DND-41 (cell line): ENCODE measurements at regions not wholly inside any gene's neighbourhood (a gene's known extent, or its start where the extent isn't known, plus 50 kb on each side); places are given as distances from the start of the nearest gene placed in this dataset.
"Not testable (repeated sequence)": the region's sequence is repeated elsewhere in the genome, so short reads cannot be mapped to it uniquely, and the experiment has no call there.

Source experiments
- ATAC-seq: fragments of 200-7000 bp; cut with Tn5 transposase; 3 replicates; pipeline ENCODE4 v1.9.1; 2021; ENCODE audit warnings: low read depth; ENCODE audit not compliant: insufficient read depth
- DNase-seq: peaks from one replicate; pipeline ENCODE4 v3.0.0-alpha.2; 2020
- H2AFZ ChIP-seq: 2 replicates; pipeline ENCODE4 v1.6.0; 2012; ENCODE audit warnings: low read depth, low read length
- H3K27ac ChIP-seq: 2 replicates; pipeline ENCODE4 v1.5.1; 2012; ENCODE audit warnings: low read length, inconsistent platforms
- H3K27me3 ChIP-seq: fragments of 200-600 bp; sonication (generic); 2 replicates; pipeline ENCODE4 v1.6.0; 2012; ENCODE audit warnings: low read length, mild to moderate bottlenecking, inconsistent platforms; ENCODE audit not compliant: insufficient read depth, poor library complexity
- H3K36me3 ChIP-seq: 2 replicates; pipeline ENCODE4 v1.5.1; 2012; ENCODE audit warnings: low read length, inconsistent platforms; ENCODE audit not compliant: insufficient read depth
- H3K4me1 ChIP-seq: 2 replicates; pipeline ENCODE4 v1.5.1; 2012; ENCODE audit warnings: mild to moderate bottlenecking, low read length; ENCODE audit not compliant: insufficient read depth
- H3K4me2 ChIP-seq: 2 replicates; pipeline ENCODE4 v1.6.0; 2012; ENCODE audit warnings: mild to moderate bottlenecking, moderate library complexity, low read length, inconsistent platforms; ENCODE audit not compliant: insufficient read depth
- H3K4me3 ChIP-seq, 2 experiments: fragments of 200-600 bp in 1 of 2; shearing (Covaris generic) in 1 of 2; 2 replicates each; pipeline ENCODE4 v1.5.1; 2012 to 2016; ENCODE audit warnings: inconsistent platforms in 2 of 2, low read length in 2 of 2, mild to moderate bottlenecking in 2 of 2, low read depth in 1 of 2, moderate library complexity in 1 of 2
- H3K79me2 ChIP-seq: 2 replicates; pipeline ENCODE4 v1.6.0; 2012; ENCODE audit warnings: low read length, inconsistent platforms; ENCODE audit not compliant: insufficient read depth
- H3K9ac ChIP-seq: 2 replicates; pipeline ENCODE4 v1.6.0; 2012; ENCODE audit warnings: low read depth, mild to moderate bottlenecking, inconsistent platforms, low read length, moderate library complexity
- H3K9me3 ChIP-seq: 2 replicates; pipeline ENCODE4 v1.5.1; 2012; ENCODE audit warnings: low read length, moderate library complexity, mild to moderate bottlenecking, inconsistent platforms; ENCODE audit not compliant: insufficient read depth, severe bottlenecking
- H4K20me1 ChIP-seq: 2 replicates; pipeline ENCODE4 v1.6.0; 2012; ENCODE audit warnings: low read length; ENCODE audit not compliant: insufficient read depth
- CTCF ChIP-seq: IDR thresholded peaks from 2 replicates; pipeline ENCODE4 v1.5.1; 2012; ENCODE audit warnings: borderline replicate concordance, low read length, moderate library complexity, mild to moderate bottlenecking; ENCODE audit not compliant: poor library complexity, severe bottlenecking; ENCODE audit errors: extremely low read depth
- EZH2 ChIP-seq: IDR thresholded peaks from 3 replicates; pipeline ENCODE4 v1.6.1; 2012; ENCODE audit warnings: borderline replicate concordance, low read depth, mild to moderate bottlenecking, moderate library complexity, low read length, inconsistent platforms; ENCODE audit not compliant: severe bottlenecking

- no peak for TF ChIP-seq CTCF
- TF ChIP-seq EZH2: no peak
- no peaks in the 10 kb centered on the region for H3K9me3 ChIP-seq
- no peak overlapping the region for H3K9ac ChIP-seq
- H3K36me3 ChIP-seq: no peaks in the 10 kb centered on the region
- no peak overlapping the region for H3K27ac ChIP-seq
- DNase-seq (no peak), ATAC-seq (no peak)
- no peak overlapping the region for H3K4me3 ChIP-seq
- H4K20me1 ChIP-seq: no peaks in the 10 kb centered on the region
- H3K4me1 ChIP-seq: no peaks in the 10 kb centered on the region
- no peak overlapping the region for H2AFZ ChIP-seq
- H3K27me3 ChIP-seq: peaks cover 6% of the 10 kb centered on the region
- H3K79me2 ChIP-seq: no peaks in the 10 kb centered on the region
- no peak overlapping the region for H3K4me2 ChIP-seq
These were observed 108.2 kb downstream of the RAP2A start for GRCh38 chr13:97542102-97542685.

- Histone ChIP-seq H3K36me3 (no peaks in the 10 kb centered on the region), H3K4me2 (no peak overlapping the region), H4K20me1 (no peaks in the 10 kb centered on the region), H3K4me1 (no peaks in the 10 kb centered on the region), H3K9ac (no peak overlapping the region), H2AFZ (no peak overlapping the region), H3K27me3 (peaks cover 6% of the 10 kb centered on the region), H3K79me2 (no peaks in the 10 kb centered on the region), H3K4me3 (no peak overlapping the region), H3K27ac (no peak overlapping the region), H3K9me3 (no peaks in the 10 kb centered on the region)
- ATAC-seq (no peak), DNase-seq (no peak)
- TF ChIP-seq EZH2 (no peak), CTCF (no peak)
These were observed 110.2 kb downstream of the RAP2A start for GRCh38 chr13:97544031-97544765.

- H3K4me3 ChIP-seq, H3K4me2 ChIP-seq, ATAC-seq, H3K9me3 ChIP-seq, H3K27me3 ChIP-seq, H3K79me2 ChIP-seq, H3K36me3 ChIP-seq, H3K27ac ChIP-seq, H4K20me1 ChIP-seq, DNase-seq, H3K4me1 ChIP-seq, H3K9ac ChIP-seq, H2AFZ ChIP-seq: not testable (repeated sequence)
These were observed 111.1 kb downstream of the RAP2A start for GRCh38 chr13:97544971-97545499.

GRCh38 chr13:97548138-97548537, 114.2 kb downstream of the RAP2A start:
- H3K27ac ChIP-seq: no peak overlapping the region
- ATAC-seq: no peak

More at GRCh38 chr13:97548138-97548537, 114.2 kb downstream of the RAP2A start:
- Histone ChIP-seq H3K4me2 (no peak overlapping the region), H4K20me1 (no peaks in the 10 kb centered on the region), H3K27me3 (peaks cover 5% of the 10 kb centered on the region), H3K79me2 (no peaks in the 10 kb centered on the region), H3K4me3 (no peak overlapping the region), H2AFZ (no peak overlapping the region), H3K9ac (no peak overlapping the region), H3K36me3 (no peaks in the 10 kb centered on the region), H3K4me1 (no peaks in the 10 kb centered on the region), H3K9me3 (no peaks in the 10 kb centered on the region)
- DNase-seq: no peak
- TF ChIP-seq EZH2 (no peak), CTCF (no peak)
